Lung microvascular endothelial cell (primary cell): ENCODE measurements at regions not wholly inside any gene's neighbourhood (a gene's known extent, or its start where the extent isn't known, plus 50 kb on each side); places are given as distances from the start of the nearest gene placed in this dataset.

Experiments used
- DNase-seq, 2 donors: peaks; one replicate each; pipeline versions ENCODE4 v3.0.0 to v3.0.0-alpha.2; 2010; ENCODE audit warnings: low read depth in 2 of 2

- no peak for DNase-seq
Observed at GRCh38 chr4:36812149-36812548, 432.4 kb upstream of the NWD2 start.

- no peak for DNase-seq
Observed at GRCh38 chr4:36815536-36815935, 429.0 kb upstream of the NWD2 start.

GRCh38 chr4:36823199-36823967, 421.2 kb upstream of the NWD2 start:
- DNase-seq: no peak

- DNase-seq: no peak
Observed at GRCh38 chr4:36824682-36825081, 419.9 kb upstream of the NWD2 start.

- DNase-seq: no peak
Observed at GRCh38 chr4:36835246-36835645, 409.3 kb upstream of the NWD2 start.

GRCh38 chr4:36841583-36842326, 402.8 kb upstream of the NWD2 start:
- peak in 1 of 2 donors; percentile 1 for DNase-seq

- DNase-seq: no peak
Observed at GRCh38 chr4:36844448-36844847, 400.1 kb upstream of the NWD2 start.

- no peak for DNase-seq
Observed at GRCh38 chr4:36852856-36853255, 391.7 kb upstream of the NWD2 start.

GRCh38 chr4:36854554-36854953, 390.0 kb upstream of the NWD2 start:
- no peak for DNase-seq

GRCh38 chr4:36863601-36864000, 380.9 kb upstream of the NWD2 start:
- no peak for DNase-seq

- no peak for DNase-seq
Observed at GRCh38 chr4:36870121-36870520, 374.4 kb upstream of the NWD2 start.

GRCh38 chr4:36872679-36873078, 371.9 kb upstream of the NWD2 start:
- no peak for DNase-seq

- no peak for DNase-seq
Observed at GRCh38 chr4:36884151-36884550, 360.4 kb upstream of the NWD2 start.

GRCh38 chr4:36891971-36892370, 352.6 kb upstream of the NWD2 start:
- no peak for DNase-seq

GRCh38 chr4:36900446-36900987, 344.0 kb upstream of the NWD2 start:
- no peak for DNase-seq

- DNase-seq: no peak
Observed at GRCh38 chr4:36904823-36905222, 339.7 kb upstream of the NWD2 start.

- DNase-seq: no peak
Observed at GRCh38 chr4:36914106-36914505, 330.4 kb upstream of the NWD2 start.

GRCh38 chr4:36915717-36916116, 328.8 kb upstream of the NWD2 start:
- DNase-seq: no peak

- DNase-seq: no peak
Observed at GRCh38 chr4:36917413-36917812, 327.1 kb upstream of the NWD2 start.

GRCh38 chr4:36919721-36920120, 324.8 kb upstream of the NWD2 start:
- no peak for DNase-seq

- DNase-seq: no peak
Observed at GRCh38 chr4:36921476-36922216, 322.9 kb upstream of the NWD2 start.

GRCh38 chr4:36930562-36931111, 313.9 kb upstream of the NWD2 start:
- DNase-seq: no peak
